GM19043 (cell line): ENCODE measurements at regions not wholly inside any gene's neighbourhood (a gene's known extent, or its start where the extent isn't known, plus 50 kb on each side); places are given as distances from the start of the nearest gene placed in this dataset.
A peak's percentile ranks its signal among the peaks of the same experiment; 100 is the strongest.
"Not testable (repeated sequence)": the region's sequence is repeated elsewhere in the genome, so short reads cannot be mapped to it uniquely, and the experiment has no call there.

Experiments used
- ATAC-seq: cut with Tn5 transposase; IDR thresholded peaks from one replicate; pipeline ENCODE4 v1.9.1; 2021; ENCODE audit warnings: low read depth; ENCODE audit not compliant: unreplicated experiment

- ATAC-seq, result no peak
These were observed 128.2 kb upstream of the WDFY3 start for GRCh38 chr4:85094735-85095134.

- no peak for ATAC-seq
These were observed 136.1 kb upstream of the WDFY3 start for GRCh38 chr4:85102606-85103005.

DNA sequence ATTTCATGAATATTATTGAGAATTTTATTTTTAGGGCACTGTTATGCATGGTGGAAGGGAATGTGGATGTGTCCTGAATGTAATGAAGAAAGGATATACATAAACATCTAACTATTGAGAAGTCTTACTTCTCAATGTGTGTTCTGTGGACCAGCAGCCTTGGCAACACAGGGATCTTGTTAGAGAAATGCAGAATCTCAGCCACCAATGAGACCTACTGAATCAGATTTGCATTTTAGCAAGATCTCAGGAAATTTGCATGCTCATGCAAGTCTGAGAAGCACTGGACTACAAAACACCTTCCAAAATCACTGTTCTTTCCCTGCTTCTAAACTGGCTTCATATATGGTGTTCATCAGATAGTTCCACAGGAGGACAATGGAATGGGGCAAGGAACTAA lies 139.7 kb upstream of the WDFY3 start:
- no peak for ATAC-seq

DNA sequence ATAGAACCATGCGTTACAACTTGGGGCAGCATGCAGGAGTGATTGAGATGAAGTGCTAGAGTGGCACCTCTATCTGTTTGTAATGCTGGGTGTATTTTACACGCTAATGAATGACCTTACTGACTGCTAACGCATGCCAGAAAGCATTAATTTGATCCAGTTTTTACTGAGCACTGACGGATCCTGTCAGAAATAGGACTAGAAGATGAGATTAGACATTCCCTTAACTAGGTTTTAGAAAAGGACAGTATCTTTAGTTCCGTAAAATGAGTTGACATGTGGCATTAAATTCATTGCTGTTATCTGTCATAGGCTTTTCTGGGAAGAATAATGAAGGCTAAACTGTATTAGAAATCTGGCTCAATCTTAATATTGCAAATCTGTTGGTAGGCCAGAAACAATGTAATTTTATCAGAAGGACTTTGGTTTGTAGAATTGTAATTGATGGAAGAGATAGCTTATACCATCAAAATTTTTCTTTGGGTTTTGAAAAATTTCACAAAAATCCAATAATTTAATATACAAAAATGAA lies 140.4 kb upstream of the WDFY3 start:
- no peak for ATAC-seq

GRCh38 chr4:85107553-85107952 lies 141.1 kb upstream of the WDFY3 start:
- ATAC-seq, result no peak

GRCh38 chr4:85113706-85114105 lies 147.2 kb upstream of the WDFY3 start:
- no peak for ATAC-seq

DNA sequence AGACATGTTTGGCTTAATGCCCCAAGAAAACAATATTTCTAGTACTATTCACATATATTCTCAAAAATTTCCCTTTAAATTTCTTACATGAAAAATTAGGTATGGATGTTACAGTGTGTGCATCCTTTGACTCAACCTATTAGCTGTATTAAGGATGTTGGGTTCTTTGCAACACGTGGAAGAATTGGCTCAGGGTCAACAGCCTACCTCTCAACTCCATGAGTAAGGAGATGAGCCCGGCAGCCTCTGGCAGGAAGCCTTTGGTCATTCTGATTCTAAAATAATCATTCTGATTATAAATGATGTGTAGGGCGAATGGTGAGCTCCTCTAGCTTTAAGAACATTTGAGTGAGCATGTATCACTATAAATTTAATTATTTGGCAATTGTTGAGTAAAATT lies 148.0 kb upstream of the WDFY3 start:
- ATAC-seq, result no peak

GRCh38 chr4:85116008-85116407 lies 149.5 kb upstream of the WDFY3 start:
- ATAC-seq, result no peak

DNA sequence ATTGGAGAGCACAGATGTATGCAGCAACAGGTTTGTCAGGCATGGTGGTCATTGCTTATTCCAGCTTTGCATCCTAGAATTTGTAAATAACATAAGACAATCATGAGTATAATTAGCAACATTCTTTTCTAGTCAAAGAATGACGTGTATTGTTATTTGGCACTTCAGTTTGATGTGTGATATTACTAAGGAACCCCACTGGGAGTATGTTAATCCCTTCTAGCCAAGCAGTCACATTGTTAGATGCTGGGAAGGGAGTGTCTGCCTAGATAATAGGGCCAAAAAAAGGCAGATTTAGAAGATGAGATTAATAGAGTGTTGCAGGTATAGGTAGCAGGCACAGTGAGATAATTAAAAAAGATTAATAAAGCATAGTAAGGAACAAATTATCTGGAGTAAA lies 159.2 kb upstream of the WDFY3 start:
- no peak for ATAC-seq

- no peak for ATAC-seq
These were observed 160.6 kb upstream of the WDFY3 start for GRCh38 chr4:85126991-85127591.

- ATAC-seq, result peak; percentile 96
These were observed 161.2 kb upstream of the WDFY3 start for GRCh38 chr4:85127653-85128052.

- no peak for ATAC-seq
These were observed 162.0 kb upstream of the WDFY3 start for GRCh38 chr4:85128246-85129204.

DNA sequence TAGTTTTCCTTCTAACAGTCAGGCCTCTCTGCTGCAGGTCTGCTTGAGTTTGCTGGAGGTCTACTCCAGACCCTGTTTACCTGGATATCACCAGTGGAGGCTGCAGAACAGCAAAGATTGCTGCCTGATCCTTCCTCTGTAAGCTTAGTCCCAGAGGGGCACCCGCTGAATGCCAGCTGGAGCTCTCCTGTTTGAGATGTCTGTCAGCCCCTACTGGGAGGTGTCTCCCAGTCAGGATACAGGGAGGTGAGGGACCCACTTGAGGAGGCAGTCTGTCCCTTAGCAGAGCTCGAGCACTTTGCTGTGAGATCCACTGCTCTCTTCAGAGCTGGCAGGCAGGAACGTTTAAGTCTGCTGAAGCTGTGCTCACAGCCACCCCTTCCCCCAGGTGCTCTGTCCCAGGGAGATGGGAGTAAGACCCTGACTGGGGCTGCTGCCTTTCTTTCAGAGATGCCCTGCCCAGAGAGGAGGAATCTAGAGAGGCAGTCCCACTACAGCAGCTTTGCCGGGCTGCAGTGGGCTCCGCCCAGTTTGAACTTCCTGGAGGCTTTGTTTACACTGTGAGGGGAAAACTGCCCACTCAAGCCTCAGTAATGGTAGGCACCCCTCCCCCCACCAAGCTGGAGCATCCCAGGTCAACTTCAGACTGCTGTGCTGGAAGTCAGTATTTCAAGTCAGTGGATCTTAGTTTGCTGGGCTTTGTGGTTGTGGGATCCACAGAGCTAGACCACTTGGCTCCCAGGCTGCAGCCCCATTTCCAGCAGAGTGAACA lies 163.1 kb upstream of the WDFY3 start:
- not testable (repeated sequence) for ATAC-seq

DNA sequence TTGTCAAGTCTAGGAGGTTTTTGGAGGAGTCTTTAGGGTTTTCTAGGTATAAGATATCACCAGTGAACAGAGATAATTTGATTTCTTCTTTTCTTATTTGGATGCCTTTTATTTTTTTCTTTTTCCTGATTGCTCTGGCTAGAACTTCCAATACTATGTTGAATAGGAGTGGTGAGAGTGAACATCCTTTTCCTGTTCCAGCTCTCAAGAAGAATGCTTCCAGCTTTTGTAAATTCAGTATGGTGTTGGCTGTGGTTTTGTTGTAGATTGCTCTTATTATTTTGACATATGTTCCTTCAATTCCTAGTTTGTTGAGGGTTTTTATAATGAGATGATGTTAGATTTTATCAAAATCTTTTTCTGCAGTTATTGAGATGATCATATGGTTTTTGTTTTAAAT lies 165.6 kb upstream of the WDFY3 start:
- no peak for ATAC-seq

DNA sequence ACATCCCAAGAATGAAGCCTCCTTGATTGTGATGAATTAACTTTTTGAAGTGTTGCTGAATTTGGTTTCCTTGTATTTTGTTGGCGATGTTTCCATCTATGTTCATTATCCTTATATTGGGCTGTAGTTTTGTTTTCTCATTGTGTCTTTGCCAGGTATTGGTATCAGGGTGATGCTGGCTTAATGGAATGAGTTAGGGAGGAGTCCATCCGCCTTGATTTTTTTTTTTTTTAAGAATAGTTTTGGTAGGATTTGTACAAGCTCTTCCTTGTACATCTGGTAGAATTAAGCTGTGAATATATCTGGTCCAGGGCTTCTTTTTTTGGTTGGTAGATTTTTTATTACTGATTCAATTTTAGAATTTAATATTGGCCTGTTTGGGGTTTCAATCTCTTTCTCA lies 166.1 kb upstream of the WDFY3 start:
- no peak for ATAC-seq

DNA sequence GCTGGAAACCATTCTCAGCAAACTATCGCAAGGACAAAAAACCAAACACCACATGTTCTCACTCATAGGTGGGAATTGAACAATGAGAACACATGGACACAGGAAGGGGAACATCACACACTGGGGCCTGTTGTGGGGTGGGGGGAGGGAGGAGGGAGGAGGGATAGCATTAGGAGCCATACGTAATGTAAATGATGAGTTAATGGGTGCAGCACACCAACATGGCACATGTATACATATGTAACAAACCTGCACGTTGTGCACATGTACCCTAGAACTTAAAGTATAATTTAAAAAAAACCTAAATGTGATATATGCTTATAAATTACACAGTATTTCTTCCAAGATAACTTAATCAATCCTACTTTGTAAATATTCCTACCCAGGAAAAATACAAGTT lies 173.3 kb upstream of the WDFY3 start:
- ATAC-seq, result not testable (repeated sequence)

DNA sequence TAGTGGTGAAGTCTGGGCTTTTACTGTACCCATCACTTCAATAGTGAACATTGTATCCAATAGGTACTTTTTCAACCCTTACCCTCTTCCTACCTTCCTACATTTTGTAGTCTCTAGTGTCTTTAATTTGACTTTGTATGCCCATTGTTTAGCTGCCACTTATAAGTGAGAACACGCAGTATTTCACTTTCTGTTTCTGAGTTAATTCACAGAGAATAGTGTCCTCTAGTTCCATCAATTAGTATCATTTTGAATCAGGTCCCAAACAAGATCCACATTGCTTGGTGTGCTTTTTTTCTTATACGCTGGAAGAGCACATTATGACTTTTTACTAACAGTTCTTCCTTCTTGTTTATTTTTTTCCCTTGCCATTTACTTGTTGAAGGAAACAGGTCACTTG lies 176.0 kb upstream of the WDFY3 start:
- no peak for ATAC-seq

DNA sequence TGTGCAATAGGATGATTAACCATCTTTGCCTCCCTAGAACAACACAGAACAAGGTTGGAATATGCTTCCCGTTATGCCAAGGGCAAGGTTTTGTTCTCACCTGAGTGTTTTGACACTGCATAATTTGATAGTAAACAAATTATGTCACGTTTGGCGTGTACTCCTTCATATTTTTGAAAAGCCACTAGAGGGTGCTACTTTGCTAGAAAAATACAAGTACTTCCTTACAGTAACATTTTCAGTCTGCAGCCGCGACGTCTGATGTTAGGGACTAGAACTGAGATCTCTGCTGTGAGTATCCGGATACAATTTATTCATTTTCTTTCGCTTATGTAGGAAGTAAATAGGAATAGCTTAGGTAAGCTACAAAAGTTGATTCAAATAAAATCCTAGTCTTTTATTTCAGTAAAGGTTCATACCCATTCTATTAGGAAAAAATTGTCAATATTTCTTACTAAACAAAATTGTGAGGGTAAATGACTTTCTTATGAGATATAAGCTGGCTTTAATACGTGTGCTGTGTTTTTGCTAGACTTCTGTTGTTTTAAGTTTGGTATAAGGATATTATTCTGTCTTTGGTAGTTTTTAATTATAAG lies 181.1 kb upstream of the WDFY3 start:
- ATAC-seq, result peak; percentile 92

DNA sequence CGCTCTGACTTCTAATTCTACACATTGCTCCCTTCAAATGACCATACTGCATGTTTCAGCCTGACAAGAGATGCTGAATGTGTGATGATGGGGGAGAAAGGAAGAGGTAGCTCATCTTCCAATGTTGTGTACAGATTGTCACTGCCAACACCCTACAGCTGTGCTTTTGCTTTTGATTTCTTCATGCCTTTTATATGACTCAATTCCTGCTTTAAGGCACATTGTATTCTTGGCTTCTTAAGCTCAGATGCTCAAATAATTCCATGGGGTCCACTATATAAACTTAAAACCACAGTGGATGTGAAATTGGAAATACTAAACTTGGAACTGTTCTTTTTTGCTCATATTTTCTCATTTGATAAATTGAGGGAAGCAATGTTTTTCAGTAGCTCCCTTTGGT lies 183.2 kb upstream of the WDFY3 start:
- ATAC-seq, result no peak

GRCh38 chr4:85151371-85151770 lies 184.9 kb upstream of the WDFY3 start:
- ATAC-seq, result no peak

DNA sequence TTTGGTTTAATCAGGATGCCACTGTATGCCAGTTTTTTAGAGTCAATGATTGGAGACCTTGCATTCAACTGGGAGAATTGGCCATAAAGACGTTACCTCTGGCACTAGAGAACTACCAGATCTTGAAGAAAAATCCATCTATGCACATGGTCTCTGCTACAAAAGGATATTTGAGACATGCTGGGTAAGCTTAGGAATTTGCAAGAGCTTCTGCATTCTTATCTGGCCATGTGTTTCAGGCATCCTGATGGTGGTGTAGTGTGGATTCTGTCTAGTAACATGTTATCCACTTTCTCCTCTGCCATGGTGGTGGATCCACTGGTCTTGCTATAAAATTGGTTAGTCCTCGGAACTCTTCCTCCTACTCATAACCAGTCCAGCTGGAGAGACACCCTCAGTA lies 185.3 kb upstream of the WDFY3 start:
- ATAC-seq, result no peak
